Karpas-422 (cell line): ENCODE measurements at regions not wholly inside any gene's neighbourhood (a gene's known extent, or its start where the extent isn't known, plus 50 kb on each side); places are given as distances from the start of the nearest gene placed in this dataset.
"Not testable (repeated sequence)": the region's sequence is repeated elsewhere in the genome, so short reads cannot be mapped to it uniquely, and the experiment has no call there.

Experiments used
- DNase-seq: peaks from one replicate; pipeline ENCODE4 v3.0.0-alpha.2; 2015
- H2AFZ ChIP-seq: fragments of 200-600 bp; sonication (generic); 2 replicates; pipeline ENCODE4 v1.6.1; 2014; ENCODE audit warnings: antibody characterized with exemption, low read length, mixed read lengths
- H3K27ac ChIP-seq: fragments of 200-600 bp; sonication (generic); 2 replicates; pipeline ENCODE4 v1.5.1; 2014; ENCODE audit warnings: mild to moderate bottlenecking, low read length, moderate library complexity
- H3K27me3 ChIP-seq: fragments of 200-600 bp; sonication (generic); 2 replicates; pipeline ENCODE4 v1.6.1; 2014; ENCODE audit warnings: low read length, mixed read lengths
- H3K36me3 ChIP-seq: fragments of 200-600 bp; sonication (generic); 2 replicates; pipeline ENCODE4 v1.6.1; 2014; ENCODE audit warnings: low read length, mixed read lengths; ENCODE audit not compliant: insufficient read depth
- H3K4me1 ChIP-seq: fragments of 200-600 bp; sonication (generic); 2 replicates; pipeline ENCODE4 v1.6.1; 2014; ENCODE audit warnings: mild to moderate bottlenecking, low read length, mixed read lengths
- H3K4me2 ChIP-seq: fragments of 200-600 bp; sonication (generic); 2 replicates; pipeline ENCODE4 v1.6.1; 2014; ENCODE audit warnings: low read length, low read depth, mild to moderate bottlenecking; ENCODE audit not compliant: poor library complexity, severe bottlenecking
- H3K4me3 ChIP-seq: fragments of 200-600 bp; sonication (generic); 2 replicates; pipeline ENCODE4 v1.5.1; 2014; ENCODE audit warnings: mild to moderate bottlenecking, antibody characterized with exemption, low read length, mixed read lengths
- H3K79me2 ChIP-seq: fragments of 200-600 bp; sonication (generic); 2 replicates; pipeline ENCODE4 v1.6.1; 2014; ENCODE audit warnings: mild to moderate bottlenecking, low read length, mixed read lengths
- H3K9ac ChIP-seq: fragments of 200-600 bp; sonication (generic); 2 replicates; pipeline ENCODE4 v1.6.0; 2014; ENCODE audit warnings: low read length
- H3K9me2 ChIP-seq: fragments of 200-600 bp; sonication (generic), shearing (Covaris generic); replicated peaks from 2 replicates; pipeline ENCODE4 v1.6.0; 2014; ENCODE audit warnings: mild to moderate bottlenecking, low read length, moderate library complexity; ENCODE audit not compliant: insufficient read depth
- H3K9me3 ChIP-seq: fragments of 300-700, 200-600 bp; sonication (generic); 2 replicates; pipeline ENCODE4 v1.6.1; 2014; ENCODE audit warnings: low read length, mixed read lengths
- H4K20me1 ChIP-seq: fragments of 200-600 bp; sonication (generic); 2 replicates; pipeline ENCODE4 v1.6.1; 2014; ENCODE audit warnings: mild to moderate bottlenecking, antibody characterized with exemption, low read length, low read depth; ENCODE audit not compliant: insufficient read depth

DNA sequence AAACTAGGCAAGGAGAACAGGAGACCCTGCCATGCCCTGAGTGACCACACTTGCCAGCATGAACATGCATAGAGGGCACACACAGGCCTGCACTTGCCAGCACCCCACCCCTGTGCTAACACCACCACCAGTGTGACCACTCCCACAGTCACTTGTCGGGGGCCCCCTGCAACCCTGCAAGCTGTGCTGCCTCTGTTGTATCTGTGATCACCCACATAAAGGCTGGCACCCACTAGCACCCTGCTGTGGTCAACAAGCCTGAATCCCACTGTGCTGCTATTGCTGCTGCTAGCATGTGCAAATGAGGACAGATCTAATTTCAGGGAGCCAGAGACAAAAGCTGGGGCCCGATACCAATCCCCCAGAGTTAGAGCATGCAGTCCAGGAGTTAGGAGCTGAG is 217.7 kb downstream of the GIPC2 start:
- no peak for DNase-seq
- H3K4me3 ChIP-seq, result no peak overlapping the region
- no peaks in the 10 kb centered on the region for H3K79me2 ChIP-seq
- H3K9ac ChIP-seq, result no peak overlapping the region
- no peak overlapping the region for H2AFZ ChIP-seq
- H3K9me2 ChIP-seq, result no peaks in the 10 kb centered on the region
- no peaks in the 10 kb centered on the region for H3K4me1 ChIP-seq
- H3K36me3 ChIP-seq, result no peaks in the 10 kb centered on the region
- no peaks in the 10 kb centered on the region for H3K9me3 ChIP-seq
- no peak overlapping the region for H3K4me2 ChIP-seq
- no peaks in the 10 kb centered on the region for H3K27me3 ChIP-seq
- no peaks in the 10 kb centered on the region for H4K20me1 ChIP-seq
- H3K27ac ChIP-seq, result no peak overlapping the region

DNA sequence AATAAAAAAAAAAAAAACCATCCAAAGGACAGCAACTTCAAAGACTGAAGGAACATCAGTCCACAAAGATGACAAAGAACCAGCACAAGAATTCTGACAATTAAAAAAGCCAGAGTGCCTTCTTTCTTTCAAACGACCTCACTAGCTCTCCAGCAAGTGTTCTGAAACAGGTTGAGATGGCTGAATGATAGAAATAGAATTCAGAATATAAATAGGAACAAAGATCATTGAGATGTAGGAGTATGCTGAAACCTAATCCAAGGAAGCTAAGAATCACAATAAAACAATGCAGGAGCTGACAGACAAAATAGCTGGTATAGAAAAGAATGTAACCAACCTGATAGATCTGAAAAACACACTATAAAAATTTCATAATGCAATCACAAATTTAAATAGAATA is 218.2 kb downstream of the GIPC2 start:
- Histone ChIP-seq H3K27me3 (no peaks in the 10 kb centered on the region), H3K9me2 (no peaks in the 10 kb centered on the region), H4K20me1 (no peaks in the 10 kb centered on the region), H2AFZ (no peak overlapping the region), H3K4me3 (no peak overlapping the region), H3K27ac (no peak overlapping the region), H3K9ac (no peak overlapping the region), H3K9me3 (no peaks in the 10 kb centered on the region), H3K79me2 (no peaks in the 10 kb centered on the region), H3K4me1 (no peaks in the 10 kb centered on the region), H3K4me2 (no peak overlapping the region), H3K36me3 (no peaks in the 10 kb centered on the region)
- DNase-seq, result no peak

DNA sequence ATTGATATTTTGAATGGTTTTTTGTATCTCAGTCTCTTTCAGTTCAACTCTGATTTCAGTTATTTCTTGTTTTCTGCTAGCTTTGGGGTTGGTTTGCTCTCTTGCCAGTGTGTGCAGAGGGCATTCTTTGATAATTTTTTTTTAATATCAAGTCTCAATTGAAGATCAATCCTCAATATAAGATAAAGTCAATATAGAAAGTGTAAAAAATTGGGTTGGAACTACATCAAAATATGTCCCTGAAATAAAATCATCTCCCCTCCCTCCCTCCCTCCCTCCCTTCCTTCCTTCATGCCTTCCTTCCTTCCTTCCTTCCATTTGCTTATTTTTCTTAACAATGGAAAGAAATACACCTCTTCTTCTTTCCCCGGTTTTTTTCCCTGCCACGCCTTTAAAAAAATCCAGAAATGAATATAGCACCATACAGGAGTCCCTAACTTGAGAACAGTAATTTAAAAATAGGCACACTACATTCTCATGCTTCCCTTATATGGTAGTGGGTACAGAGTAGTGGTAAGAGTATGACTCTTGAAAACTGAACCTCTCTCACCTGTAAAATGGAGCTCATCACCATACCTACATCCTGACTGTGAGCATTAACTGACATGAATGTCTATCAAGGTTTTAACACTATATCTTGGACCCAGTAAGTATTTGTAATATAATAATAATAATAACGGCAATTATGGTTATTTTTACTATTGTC is 221.9 kb downstream of the GIPC2 start:
- no peak overlapping the region for H3K4me2 ChIP-seq
- H3K9me3 ChIP-seq, result no peaks in the 10 kb centered on the region
- no peak overlapping the region for H2AFZ ChIP-seq
- H3K9ac ChIP-seq, result no peak overlapping the region
- no peaks in the 10 kb centered on the region for H4K20me1 ChIP-seq
- no peaks in the 10 kb centered on the region for H3K36me3 ChIP-seq
- no peaks in the 10 kb centered on the region for H3K79me2 ChIP-seq
- H3K9me2 ChIP-seq, result no peaks in the 10 kb centered on the region
- H3K4me1 ChIP-seq, result no peaks in the 10 kb centered on the region
- H3K27ac ChIP-seq, result no peak overlapping the region
- H3K27me3 ChIP-seq, result no peaks in the 10 kb centered on the region
- H3K4me3 ChIP-seq, result no peak overlapping the region
- DNase-seq, result no peak

DNA sequence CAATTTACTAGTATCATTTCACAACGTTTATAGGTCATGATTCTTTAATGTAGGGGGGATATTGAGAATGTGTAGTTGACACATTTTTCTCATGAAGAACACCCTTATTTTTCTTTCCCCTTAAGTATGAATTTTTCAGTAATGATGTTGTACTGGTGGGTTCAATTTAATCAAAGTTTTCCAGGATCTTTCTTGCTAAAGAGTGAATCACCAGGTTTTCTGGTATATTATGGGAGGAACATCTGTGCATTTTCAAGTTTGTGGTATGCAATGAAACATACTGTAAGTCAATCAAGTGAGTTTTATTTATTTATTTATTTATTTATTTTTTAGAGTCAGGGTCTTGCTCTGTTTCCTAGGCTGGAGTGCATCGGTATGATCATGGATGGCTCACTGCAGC is 221.2 kb upstream of the PTGFR start:
- H3K4me1 ChIP-seq, result no peaks in the 10 kb centered on the region

DNA sequence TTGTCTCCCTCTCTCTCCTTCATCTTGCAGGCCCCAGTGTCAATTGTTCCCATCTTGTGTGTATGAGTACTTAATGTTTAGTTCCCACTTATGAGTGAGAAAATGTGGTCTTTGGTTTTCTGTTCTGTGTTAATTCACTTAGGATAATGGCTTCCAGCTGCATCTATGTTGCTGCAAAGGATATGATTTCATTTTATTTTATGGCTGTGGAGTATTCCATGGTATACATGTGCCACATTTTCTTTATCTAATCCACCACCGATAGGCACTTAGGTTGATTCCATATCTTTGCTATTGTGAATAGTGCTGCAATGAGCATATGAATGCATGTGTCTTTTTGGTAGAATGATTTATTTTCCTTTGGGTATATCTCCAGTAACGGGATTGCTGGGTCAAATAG is 219.4 kb upstream of the PTGFR start:
- H3K27ac ChIP-seq, H3K36me3 ChIP-seq, H3K27me3 ChIP-seq, H4K20me1 ChIP-seq, H3K4me1 ChIP-seq, H3K9me2 ChIP-seq, H3K9me3 ChIP-seq, H3K4me3 ChIP-seq, DNase-seq, H3K9ac ChIP-seq, H3K79me2 ChIP-seq, H3K4me2 ChIP-seq, H2AFZ ChIP-seq: not testable (repeated sequence)

More for the DNA sequence above, 221.2 kb upstream of the PTGFR start:
- H3K79me2 ChIP-seq, result no peaks in the 10 kb centered on the region
- H3K4me3 ChIP-seq, result no peak overlapping the region
- no peak for DNase-seq
- no peaks in the 10 kb centered on the region for H4K20me1 ChIP-seq
- H3K9ac ChIP-seq, result no peak overlapping the region
- no peaks in the 10 kb centered on the region for H3K27me3 ChIP-seq
- H3K9me2 ChIP-seq, result no peaks in the 10 kb centered on the region
- no peak overlapping the region for H2AFZ ChIP-seq
- no peaks in the 10 kb centered on the region for H3K9me3 ChIP-seq
- no peaks in the 10 kb centered on the region for H3K36me3 ChIP-seq
- no peak overlapping the region for H3K27ac ChIP-seq
- no peak overlapping the region for H3K4me2 ChIP-seq

DNA sequence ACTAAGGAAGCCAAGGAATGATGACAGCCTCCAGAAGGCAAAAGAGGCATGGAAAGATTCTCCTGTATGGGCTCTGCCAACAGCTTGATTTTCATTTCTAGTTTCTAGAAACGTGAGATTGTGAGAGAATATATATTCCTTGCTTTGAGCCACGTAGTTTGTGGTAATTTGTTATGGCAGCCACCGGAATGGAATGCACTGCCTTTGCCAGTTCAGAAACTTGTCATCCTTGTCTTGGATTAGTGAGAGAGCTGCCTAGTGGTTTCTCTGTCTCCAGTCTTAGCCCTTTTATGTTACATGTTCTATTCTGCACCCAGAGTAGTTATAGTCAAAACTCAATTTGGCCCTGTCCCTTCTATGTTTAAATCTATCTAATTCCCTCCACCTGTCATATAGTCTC is 216.0 kb upstream of the PTGFR start:
- no peak overlapping the region for H3K9ac ChIP-seq
- no peak overlapping the region for H3K4me2 ChIP-seq
- no peaks in the 10 kb centered on the region for H3K27me3 ChIP-seq
- no peaks in the 10 kb centered on the region for H3K79me2 ChIP-seq
- no peak overlapping the region for H3K27ac ChIP-seq
- H3K9me2 ChIP-seq, result no peaks in the 10 kb centered on the region
- no peak overlapping the region for H3K4me3 ChIP-seq
- H2AFZ ChIP-seq, result no peak overlapping the region
- H3K4me1 ChIP-seq, result no peaks in the 10 kb centered on the region
- no peak for DNase-seq
- no peaks in the 10 kb centered on the region for H4K20me1 ChIP-seq
- no peaks in the 10 kb centered on the region for H3K9me3 ChIP-seq
- no peaks in the 10 kb centered on the region for H3K36me3 ChIP-seq

DNA sequence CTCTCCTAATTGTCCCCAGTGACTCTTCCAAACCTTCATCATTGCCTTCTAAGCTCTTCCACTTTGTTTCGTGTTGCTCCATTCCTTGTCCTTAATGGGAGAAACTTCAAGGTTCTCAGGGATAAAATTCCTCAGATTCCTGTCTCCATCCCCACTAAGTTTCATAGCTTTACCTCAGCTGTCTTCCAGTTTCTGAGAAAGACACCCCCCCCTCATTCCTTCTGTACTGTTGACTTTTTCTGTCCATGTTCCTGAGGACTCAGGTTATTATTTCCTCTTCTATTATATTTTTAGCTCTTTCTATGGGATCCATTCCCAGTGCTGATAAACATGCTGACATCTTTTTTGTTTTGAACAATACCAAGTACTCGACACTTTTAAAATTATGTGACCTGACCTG is 215.3 kb upstream of the PTGFR start:
- H3K4me2 ChIP-seq, result no peak overlapping the region
- H3K9me3 ChIP-seq, result no peaks in the 10 kb centered on the region
- DNase-seq, result no peak
- H3K9ac ChIP-seq, result no peak overlapping the region
- no peak overlapping the region for H2AFZ ChIP-seq
- no peaks in the 10 kb centered on the region for H3K9me2 ChIP-seq
- H4K20me1 ChIP-seq, result no peaks in the 10 kb centered on the region
- H3K4me1 ChIP-seq, result no peaks in the 10 kb centered on the region
- H3K27me3 ChIP-seq, result no peaks in the 10 kb centered on the region
- H3K27ac ChIP-seq, result no peak overlapping the region
- no peaks in the 10 kb centered on the region for H3K36me3 ChIP-seq
- no peak overlapping the region for H3K4me3 ChIP-seq
- no peaks in the 10 kb centered on the region for H3K79me2 ChIP-seq

DNA sequence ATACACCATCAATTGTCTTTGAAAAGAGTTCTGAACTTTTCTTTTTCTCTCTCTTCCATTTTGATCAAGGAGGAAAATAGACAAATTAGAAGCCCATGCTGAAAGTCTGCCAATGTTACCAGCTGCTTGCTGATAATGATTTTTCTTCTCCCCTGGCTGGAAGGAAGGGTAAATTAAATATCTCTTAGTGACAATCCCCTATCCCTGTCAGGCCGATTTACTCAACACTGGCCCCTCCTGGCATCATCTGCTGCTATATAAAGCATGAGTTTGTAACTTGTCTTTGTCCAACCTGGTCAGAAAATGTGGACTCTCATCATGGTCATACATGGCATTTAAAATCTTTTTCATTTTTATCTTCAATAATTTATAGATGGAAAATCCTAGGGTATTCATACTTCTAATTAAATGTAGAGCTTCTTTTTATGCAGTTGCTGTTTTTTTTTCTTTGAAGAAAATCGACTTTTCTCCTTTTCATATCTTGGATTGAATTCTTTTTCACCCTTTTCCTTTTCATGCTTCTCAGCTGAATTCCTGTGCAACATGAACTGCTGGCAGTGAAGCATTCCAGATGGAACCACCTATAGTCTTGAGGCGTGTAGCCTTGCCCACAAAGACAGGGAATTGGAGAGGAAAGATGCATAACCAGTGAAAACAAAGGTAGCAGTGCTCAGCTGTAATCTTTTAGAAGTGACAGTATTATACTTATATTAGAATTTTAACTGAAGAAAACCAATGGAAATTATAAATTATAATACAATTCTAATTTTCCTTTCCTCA is 214.7 kb upstream of the PTGFR start:
- Histone ChIP-seq H3K27me3 (no peaks in the 10 kb centered on the region), H3K79me2 (no peaks in the 10 kb centered on the region), H3K36me3 (no peaks in the 10 kb centered on the region), H3K27ac (no peak overlapping the region), H3K4me3 (no peak overlapping the region), H4K20me1 (no peaks in the 10 kb centered on the region), H3K9me2 (no peaks in the 10 kb centered on the region), H3K4me2 (no peak overlapping the region), H3K9ac (no peak overlapping the region), H3K4me1 (no peaks in the 10 kb centered on the region), H3K9me3 (no peaks in the 10 kb centered on the region), H2AFZ (no peak overlapping the region)
- DNase-seq, result no peak
